ENCODE measurements at regions not wholly inside any gene's neighbourhood (a gene's known extent, or its start where the extent isn't known, plus 50 kb on each side); places are given as distances from the start of the nearest gene placed in this dataset.

- Histone ChIP-seq H3K36me3 (ENCODE audit: control insufficient read depth, insufficient read depth, low read length) (no peaks in the 10 kb centered on the region), H3K9me3 (ENCODE audit: control insufficient read depth, low read length) (no peaks in the 10 kb centered on the region), H3K27me3 (replicated peaks; ENCODE audit: control insufficient read depth, insufficient read depth, low read length, poor library complexity, severe bottlenecking) (no peaks in the 10 kb centered on the region), H3K4me3 (ENCODE audit: insufficient read depth, low read depth, low read length, poor library complexity, severe bottlenecking) (no peak overlapping the region), H3K27ac (ENCODE audit: insufficient read depth, low read length, poor library complexity, severe bottlenecking) (no peak overlapping the region), H3K4me1 (ENCODE audit: control insufficient read depth, insufficient read depth, low read length, poor library complexity, severe bottlenecking) (no peaks in the 10 kb centered on the region)
- no peak for DNase-seq
These were observed 170.6 kb downstream of the ZNF330 start for GRCh38 chr4:141391293-141391692.

DNA sequence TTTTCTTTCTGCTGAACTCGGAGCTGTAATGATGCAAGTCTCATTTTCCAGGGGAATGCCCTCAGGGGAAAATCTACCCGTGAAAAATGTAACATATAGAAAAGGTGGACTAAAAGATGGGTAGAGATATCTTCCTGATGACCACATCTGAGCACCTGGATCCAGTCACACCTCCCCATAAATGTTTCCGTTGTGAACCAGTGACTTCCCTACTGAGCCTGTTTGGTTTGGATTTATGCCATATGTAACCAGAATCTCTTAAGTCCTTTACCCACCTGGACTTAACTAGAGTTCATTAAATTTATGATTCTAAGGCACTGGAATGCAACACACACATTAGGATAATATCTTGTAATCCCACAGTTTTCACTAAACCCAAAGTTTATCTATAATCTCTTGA is 171.1 kb downstream of the ZNF330 start:
- Histone ChIP-seq H3K4me1 (ENCODE audit: control insufficient read depth, insufficient read depth, low read length, poor library complexity, severe bottlenecking) (no peaks in the 10 kb centered on the region), H3K27ac (ENCODE audit: insufficient read depth, low read length, poor library complexity, severe bottlenecking) (no peak overlapping the region), H3K4me3 (ENCODE audit: insufficient read depth, low read depth, low read length, poor library complexity, severe bottlenecking) (no peak overlapping the region), H3K9me3 (ENCODE audit: control insufficient read depth, low read length) (no peaks in the 10 kb centered on the region), H3K27me3 (replicated peaks; ENCODE audit: control insufficient read depth, insufficient read depth, low read length, poor library complexity, severe bottlenecking) (no peaks in the 10 kb centered on the region), H3K36me3 (ENCODE audit: control insufficient read depth, insufficient read depth, low read length) (no peaks in the 10 kb centered on the region)
- DNase-seq: no peak

GRCh38 chr4:141395246-141395830 is 174.6 kb downstream of the ZNF330 start:
- Histone ChIP-seq H3K36me3 (ENCODE audit: control insufficient read depth, insufficient read depth, low read length) (no peaks in the 10 kb centered on the region), H3K4me3 (ENCODE audit: insufficient read depth, low read depth, low read length, poor library complexity, severe bottlenecking) (no peak overlapping the region), H3K4me1 (ENCODE audit: control insufficient read depth, insufficient read depth, low read length, poor library complexity, severe bottlenecking) (no peaks in the 10 kb centered on the region), H3K9me3 (ENCODE audit: control insufficient read depth, low read length) (no peaks in the 10 kb centered on the region), H3K27ac (ENCODE audit: insufficient read depth, low read length, poor library complexity, severe bottlenecking) (no peak overlapping the region), H3K27me3 (replicated peaks; ENCODE audit: control insufficient read depth, insufficient read depth, low read length, poor library complexity, severe bottlenecking) (no peaks in the 10 kb centered on the region)
- no peak for DNase-seq

DNA sequence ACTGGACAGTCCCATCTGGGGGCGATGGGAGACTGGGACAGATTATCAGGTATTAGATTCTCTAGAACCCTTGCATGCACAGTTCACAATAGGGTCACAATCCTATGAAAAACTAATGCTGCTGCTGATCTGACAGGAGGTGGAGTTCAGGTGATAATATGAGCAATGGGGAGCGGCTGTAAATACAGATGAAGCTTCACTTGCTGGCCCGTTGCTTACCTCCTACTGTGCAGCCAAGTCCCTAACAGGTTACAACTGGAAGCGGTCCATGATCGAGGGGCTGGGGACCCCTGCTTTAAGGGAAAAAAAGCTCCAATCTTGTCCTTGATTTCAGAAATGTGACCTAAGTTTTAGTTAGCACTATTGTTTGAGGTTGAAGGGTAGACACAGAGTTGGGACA is 175.2 kb downstream of the ZNF330 start:
- Histone ChIP-seq H3K4me1 (ENCODE audit: control insufficient read depth, insufficient read depth, low read length, poor library complexity, severe bottlenecking) (no peaks in the 10 kb centered on the region), H3K27me3 (replicated peaks; ENCODE audit: control insufficient read depth, insufficient read depth, low read length, poor library complexity, severe bottlenecking) (no peaks in the 10 kb centered on the region), H3K4me3 (ENCODE audit: insufficient read depth, low read depth, low read length, poor library complexity, severe bottlenecking) (no peak overlapping the region), H3K9me3 (ENCODE audit: control insufficient read depth, low read length) (no peaks in the 10 kb centered on the region), H3K36me3 (ENCODE audit: control insufficient read depth, insufficient read depth, low read length) (no peaks in the 10 kb centered on the region), H3K27ac (ENCODE audit: insufficient read depth, low read length, poor library complexity, severe bottlenecking) (no peak overlapping the region)
- no peak for DNase-seq

DNA sequence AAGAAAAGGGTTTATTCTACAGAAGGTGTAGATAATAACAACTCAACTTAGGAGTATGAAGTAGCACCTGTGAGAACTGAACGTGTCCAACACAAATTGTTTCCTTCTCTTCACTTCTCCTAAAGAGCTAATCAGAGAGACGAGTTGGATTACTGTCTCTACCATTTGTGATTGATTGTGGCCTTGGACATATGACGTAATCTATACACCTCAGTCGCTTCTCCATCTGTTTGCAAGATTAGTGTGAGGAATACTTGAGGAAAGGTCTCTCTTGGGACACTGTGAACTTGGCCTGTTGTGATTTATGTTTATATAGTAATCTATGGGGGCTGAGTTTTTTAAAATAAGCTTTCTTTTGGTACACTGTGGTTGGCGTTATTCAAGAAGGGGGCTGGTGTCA is 182.0 kb downstream of the ZNF330 start:
- H3K4me3 ChIP-seq (ENCODE audit: insufficient read depth, low read depth, low read length, poor library complexity, severe bottlenecking): no peak overlapping the region
- no peak for DNase-seq
- no peaks in the 10 kb centered on the region for H3K36me3 ChIP-seq (ENCODE audit: control insufficient read depth, insufficient read depth, low read length)
- no peaks in the 10 kb centered on the region for H3K27me3 ChIP-seq (replicated peaks; ENCODE audit: control insufficient read depth, insufficient read depth, low read length, poor library complexity, severe bottlenecking)
- H3K4me1 ChIP-seq (ENCODE audit: control insufficient read depth, insufficient read depth, low read length, poor library complexity, severe bottlenecking): no peaks in the 10 kb centered on the region
- no peak overlapping the region for H3K27ac ChIP-seq (ENCODE audit: insufficient read depth, low read length, poor library complexity, severe bottlenecking)
- H3K9me3 ChIP-seq (ENCODE audit: control insufficient read depth, low read length): no peaks in the 10 kb centered on the region

GRCh38 chr4:141403782-141404181 is 183.1 kb downstream of the ZNF330 start:
- H3K9me3 ChIP-seq (ENCODE audit: control insufficient read depth, low read length): no peaks in the 10 kb centered on the region
- no peak overlapping the region for H3K27ac ChIP-seq (ENCODE audit: insufficient read depth, low read length, poor library complexity, severe bottlenecking)
- H3K36me3 ChIP-seq (ENCODE audit: control insufficient read depth, insufficient read depth, low read length): no peaks in the 10 kb centered on the region
- H3K27me3 ChIP-seq (replicated peaks; ENCODE audit: control insufficient read depth, insufficient read depth, low read length, poor library complexity, severe bottlenecking): no peaks in the 10 kb centered on the region
- H3K4me3 ChIP-seq (ENCODE audit: insufficient read depth, low read depth, low read length, poor library complexity, severe bottlenecking): no peak overlapping the region
- H3K4me1 ChIP-seq (ENCODE audit: control insufficient read depth, insufficient read depth, low read length, poor library complexity, severe bottlenecking): no peaks in the 10 kb centered on the region
- no peak for DNase-seq

DNA sequence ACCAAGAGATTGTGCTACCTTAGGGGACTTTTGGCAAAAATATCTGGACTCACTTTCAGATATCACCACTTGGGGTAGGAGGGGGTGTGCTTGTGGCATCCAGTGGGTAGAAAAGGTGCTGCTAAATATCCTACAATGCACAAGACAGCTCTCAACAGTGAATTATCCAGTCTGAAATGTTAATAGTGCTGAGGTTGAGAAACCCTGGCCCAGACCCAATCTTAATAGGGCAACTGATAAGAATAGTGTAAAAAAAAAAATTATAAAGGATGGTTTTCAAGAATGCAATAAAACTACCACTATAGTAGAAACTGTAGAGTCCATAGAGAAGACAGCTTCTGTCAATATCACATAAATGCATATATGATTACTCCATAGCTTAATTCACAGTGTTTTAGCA is 185.5 kb downstream of the ZNF330 start:
- no peaks in the 10 kb centered on the region for H3K27me3 ChIP-seq (replicated peaks; ENCODE audit: control insufficient read depth, insufficient read depth, low read length, poor library complexity, severe bottlenecking)
- H3K36me3 ChIP-seq (ENCODE audit: control insufficient read depth, insufficient read depth, low read length): no peaks in the 10 kb centered on the region
- H3K4me1 ChIP-seq (ENCODE audit: control insufficient read depth, insufficient read depth, low read length, poor library complexity, severe bottlenecking): no peaks in the 10 kb centered on the region
- H3K27ac ChIP-seq (ENCODE audit: insufficient read depth, low read length, poor library complexity, severe bottlenecking): no peak overlapping the region
- no peaks in the 10 kb centered on the region for H3K9me3 ChIP-seq (ENCODE audit: control insufficient read depth, low read length)
- no peak for DNase-seq
- H3K4me3 ChIP-seq (ENCODE audit: insufficient read depth, low read depth, low read length, poor library complexity, severe bottlenecking): no peak overlapping the region

DNA sequence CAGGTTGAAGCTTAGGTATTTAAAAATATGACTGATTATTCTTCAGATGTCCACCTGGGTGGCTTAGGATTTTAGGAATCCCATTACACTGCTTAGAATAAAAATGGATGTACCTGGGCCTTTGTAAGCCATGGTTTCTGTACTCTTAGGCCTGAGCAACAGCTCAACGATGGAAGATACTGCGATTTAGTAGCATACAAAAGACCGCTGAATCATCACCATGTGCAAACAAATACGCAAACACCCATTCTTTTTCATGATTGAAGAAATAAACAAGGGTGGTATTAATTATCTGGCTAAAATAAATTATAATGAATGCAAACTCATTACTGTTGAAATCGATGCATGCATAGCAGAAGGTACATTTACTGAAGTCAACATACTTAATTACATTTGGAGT is 188.9 kb downstream of the ZNF330 start:
- H3K4me1 ChIP-seq (ENCODE audit: control insufficient read depth, insufficient read depth, low read length, poor library complexity, severe bottlenecking): no peaks in the 10 kb centered on the region
- no peak overlapping the region for H3K27ac ChIP-seq (ENCODE audit: insufficient read depth, low read length, poor library complexity, severe bottlenecking)
- H3K27me3 ChIP-seq (replicated peaks; ENCODE audit: control insufficient read depth, insufficient read depth, low read length, poor library complexity, severe bottlenecking): no peaks in the 10 kb centered on the region
- no peak overlapping the region for H3K4me3 ChIP-seq (ENCODE audit: insufficient read depth, low read depth, low read length, poor library complexity, severe bottlenecking)
- no peak for DNase-seq
- H3K36me3 ChIP-seq (ENCODE audit: control insufficient read depth, insufficient read depth, low read length): no peaks in the 10 kb centered on the region
- no peaks in the 10 kb centered on the region for H3K9me3 ChIP-seq (ENCODE audit: control insufficient read depth, low read length)

DNA sequence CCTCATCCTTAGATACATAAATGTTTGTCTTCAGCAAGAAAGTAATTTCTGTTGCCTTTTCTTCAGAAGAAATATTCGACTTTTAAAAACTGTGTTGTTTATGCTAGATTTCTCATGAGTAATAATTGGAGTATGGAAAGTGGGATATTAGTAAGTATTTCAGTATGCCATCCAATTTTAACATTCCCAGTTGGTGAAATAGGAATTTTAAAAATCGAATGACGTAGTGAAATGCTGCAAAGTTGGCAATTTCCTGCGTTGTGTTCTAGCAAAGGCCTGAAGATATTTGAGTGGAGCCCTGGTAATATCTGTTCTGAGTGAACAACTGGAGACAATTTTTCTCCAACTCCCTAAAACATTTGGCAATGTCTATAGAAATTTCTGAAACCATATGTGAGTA is 190.1 kb downstream of the ZNF330 start:
- no peak overlapping the region for H3K27ac ChIP-seq (ENCODE audit: insufficient read depth, low read length, poor library complexity, severe bottlenecking)
- no peaks in the 10 kb centered on the region for H3K36me3 ChIP-seq (ENCODE audit: control insufficient read depth, insufficient read depth, low read length)
- no peaks in the 10 kb centered on the region for H3K9me3 ChIP-seq (ENCODE audit: control insufficient read depth, low read length)
- no peak for DNase-seq
- H3K4me1 ChIP-seq (ENCODE audit: control insufficient read depth, insufficient read depth, low read length, poor library complexity, severe bottlenecking): no peaks in the 10 kb centered on the region
- no peaks in the 10 kb centered on the region for H3K27me3 ChIP-seq (replicated peaks; ENCODE audit: control insufficient read depth, insufficient read depth, low read length, poor library complexity, severe bottlenecking)
- H3K4me3 ChIP-seq (ENCODE audit: insufficient read depth, low read depth, low read length, poor library complexity, severe bottlenecking): no peak overlapping the region

- DNase-seq: no peak
- no peaks in the 10 kb centered on the region for H3K4me1 ChIP-seq (ENCODE audit: control insufficient read depth, insufficient read depth, low read length, poor library complexity, severe bottlenecking)
- H3K27me3 ChIP-seq (replicated peaks; ENCODE audit: control insufficient read depth, insufficient read depth, low read length, poor library complexity, severe bottlenecking): no peaks in the 10 kb centered on the region
- H3K36me3 ChIP-seq (ENCODE audit: control insufficient read depth, insufficient read depth, low read length): no peaks in the 10 kb centered on the region
- no peaks in the 10 kb centered on the region for H3K9me3 ChIP-seq (ENCODE audit: control insufficient read depth, low read length)
- no peak overlapping the region for H3K4me3 ChIP-seq (ENCODE audit: insufficient read depth, low read depth, low read length, poor library complexity, severe bottlenecking)
- H3K27ac ChIP-seq (ENCODE audit: insufficient read depth, low read length, poor library complexity, severe bottlenecking): no peak overlapping the region
These were observed 191.2 kb downstream of the ZNF330 start for GRCh38 chr4:141411936-141412335.

- no peak overlapping the region for H3K27ac ChIP-seq (ENCODE audit: insufficient read depth, low read length, poor library complexity, severe bottlenecking)
- no peak overlapping the region for H3K4me3 ChIP-seq (ENCODE audit: insufficient read depth, low read depth, low read length, poor library complexity, severe bottlenecking)
- no peaks in the 10 kb centered on the region for H3K4me1 ChIP-seq (ENCODE audit: control insufficient read depth, insufficient read depth, low read length, poor library complexity, severe bottlenecking)
- H3K9me3 ChIP-seq (ENCODE audit: control insufficient read depth, low read length): no peaks in the 10 kb centered on the region
- no peak for DNase-seq
- H3K36me3 ChIP-seq (ENCODE audit: control insufficient read depth, insufficient read depth, low read length): no peaks in the 10 kb centered on the region
- no peaks in the 10 kb centered on the region for H3K27me3 ChIP-seq (replicated peaks; ENCODE audit: control insufficient read depth, insufficient read depth, low read length, poor library complexity, severe bottlenecking)
These were observed 192.7 kb downstream of the ZNF330 start for GRCh38 chr4:141413366-141413765.
